H9 (cell line): ENCODE measurements at regions not wholly inside any gene's neighbourhood (a gene's known extent, or its start where the extent isn't known, plus 50 kb on each side); places are given as distances from the start of the nearest gene placed in this dataset.

Source experiments
- DNase-seq: peaks from one replicate; pipeline ENCODE4 v3.0.0-alpha.2; 2017
- H2AFZ ChIP-seq: one replicate; pipeline ENCODE4 v1.6.1; 2013; ENCODE audit warnings: mild to moderate bottlenecking, low read length, control low read depth, moderate library complexity
- H2AK5ac ChIP-seq: 2 replicates; pipeline ENCODE4 v1.6.1; 2013; ENCODE audit warnings: low read length, control low read depth, mixed read lengths; ENCODE audit not compliant: insufficient read length
- H2BK120ac ChIP-seq: one replicate; pipeline ENCODE4 v1.6.1; 2013; ENCODE audit warnings: low read depth, mild to moderate bottlenecking, low read length, control low read depth, inconsistent platforms; ENCODE audit not compliant: poor library complexity, severe bottlenecking
- H2BK12ac ChIP-seq: 2 replicates; pipeline ENCODE4 v1.6.1; 2013; ENCODE audit warnings: low read length, control low read depth, mixed read lengths, low read depth; ENCODE audit not compliant: insufficient read length
- H2BK15ac ChIP-seq: 2 replicates; pipeline ENCODE4 v1.6.1; 2013; ENCODE audit warnings: low read depth, low read length, control low read depth
- H2BK20ac ChIP-seq: one replicate; pipeline ENCODE4 v1.6.1; 2013; ENCODE audit warnings: low read depth, mild to moderate bottlenecking, low read length, control low read depth, inconsistent platforms; ENCODE audit not compliant: poor library complexity, severe bottlenecking
- H2BK5ac ChIP-seq: 2 replicates; pipeline ENCODE4 v1.6.1; 2013; ENCODE audit warnings: low read length, control low read depth, mixed read lengths; ENCODE audit not compliant: insufficient read length
- H3K14ac ChIP-seq: 2 replicates; pipeline ENCODE4 v1.6.1; 2013; ENCODE audit warnings: low read length, control low read depth; ENCODE audit not compliant: insufficient read depth
- H3K18ac ChIP-seq: 2 replicates; pipeline ENCODE4 v1.6.1; 2013; ENCODE audit warnings: low read depth, mild to moderate bottlenecking, mixed read lengths, low read length, control low read depth; ENCODE audit not compliant: insufficient read length
- H3K23ac ChIP-seq: 2 replicates; pipeline ENCODE4 v1.6.1; 2013; ENCODE audit warnings: low read length, control low read depth, mixed read lengths, low read depth; ENCODE audit not compliant: insufficient read length
- H3K23me2 ChIP-seq: 2 replicates; pipeline ENCODE4 v1.6.1; 2013; ENCODE audit warnings: low read depth, mild to moderate bottlenecking, mixed read lengths, low read length, control low read depth; ENCODE audit not compliant: insufficient read length, poor library complexity, severe bottlenecking
- H3K27ac ChIP-seq: 2 replicates; pipeline ENCODE4 v1.5.1; 2013; ENCODE audit warnings: low read length, control low read depth, mixed read lengths, low read depth; ENCODE audit not compliant: insufficient read length
- H3K27me3 ChIP-seq: 2 replicates; pipeline ENCODE4 v1.6.1; 2013; ENCODE audit warnings: low read length, control low read depth, inconsistent platforms; ENCODE audit not compliant: insufficient read depth
- H3K4ac ChIP-seq: 2 replicates; pipeline ENCODE4 v1.6.1; 2013; ENCODE audit warnings: low read depth, mild to moderate bottlenecking, control low read depth, inconsistent platforms, low read length, moderate library complexity
- H3K4me1 ChIP-seq: 2 replicates; pipeline ENCODE4 v1.6.1; 2013; ENCODE audit warnings: low read length, control low read depth, inconsistent platforms; ENCODE audit not compliant: insufficient read depth
- H3K4me2 ChIP-seq: 2 replicates; pipeline ENCODE4 v1.6.1; 2013; ENCODE audit warnings: low read length, control low read depth, mixed read lengths; ENCODE audit not compliant: insufficient read length, insufficient read depth
- H3K56ac ChIP-seq: 2 replicates; pipeline ENCODE4 v1.6.1; 2013; ENCODE audit warnings: low read depth, mild to moderate bottlenecking, mixed read lengths, low read length, control low read depth; ENCODE audit not compliant: insufficient read length
- H3K79me1 ChIP-seq: 2 replicates; pipeline ENCODE4 v1.6.1; 2013; ENCODE audit warnings: low read depth, mild to moderate bottlenecking, moderate library complexity, low read length, control low read depth, inconsistent platforms; ENCODE audit not compliant: insufficient read depth, poor library complexity, severe bottlenecking
- H3K79me2 ChIP-seq: 2 replicates; pipeline ENCODE4 v1.6.1; 2013; ENCODE audit warnings: low read length, control low read depth, inconsistent platforms; ENCODE audit not compliant: insufficient read depth
- H3K9ac ChIP-seq: 2 replicates; pipeline ENCODE4 v1.6.1; 2013; ENCODE audit warnings: low read length, control low read depth, mixed read lengths; ENCODE audit not compliant: insufficient read length; ENCODE audit errors: extremely low read depth
- H3K9me3 ChIP-seq: one replicate; pipeline ENCODE4 v1.6.1; 2013; ENCODE audit warnings: low read depth, low read length, inconsistent platforms; ENCODE audit not compliant: control insufficient read depth
- H3T11ph ChIP-seq: one replicate; pipeline ENCODE4 v1.6.1; 2013; ENCODE audit warnings: mild to moderate bottlenecking, low read length, control low read depth, inconsistent platforms
- H4K20me1 ChIP-seq: one replicate; pipeline ENCODE4 v1.6.1; 2013; ENCODE audit not compliant: control insufficient read depth, insufficient read length, insufficient read depth
- H4K5ac ChIP-seq: 2 replicates; pipeline ENCODE4 v1.6.1; 2013; ENCODE audit warnings: low read depth, mild to moderate bottlenecking, mixed read lengths, low read length, control low read depth; ENCODE audit not compliant: insufficient read length
- H4K8ac ChIP-seq: replicated peaks from 2 replicates; pipeline ENCODE4 v1.6.1; 2013; ENCODE audit warnings: low read length, control low read depth, mixed read lengths, low read depth; ENCODE audit not compliant: insufficient read length
- H4K91ac ChIP-seq: 2 replicates; pipeline ENCODE4 v1.6.1; 2013; ENCODE audit warnings: low read depth, mild to moderate bottlenecking, moderate library complexity, mixed read lengths, low read length, control low read depth; ENCODE audit not compliant: insufficient read length
- H3K27ac Mint-ChIP-seq, 3 experiments: 2 replicates in 2 of 3; 3 replicates in 1 of 3; pipeline ENCODE4 v1.8.0; 2020 to 2021; ENCODE audit warnings: mixed read lengths in 3 of 3, mild to moderate bottlenecking in 1 of 3, moderate library complexity in 1 of 3
- H3K27me3 Mint-ChIP-seq: 2 replicates; pipeline ENCODE4 v1.8.0; 2021; ENCODE audit warnings: low read depth, mild to moderate bottlenecking, moderate library complexity, mixed read lengths
- H3K36me3 Mint-ChIP-seq, 3 experiments: 2 replicates in 2 of 3; 3 replicates in 1 of 3; pipeline ENCODE4 v1.8.0; 2020 to 2021; ENCODE audit warnings: low read depth in 3 of 3, mixed read lengths in 3 of 3; ENCODE audit not compliant: insufficient read depth in 1 of 3
- H3K4me1 Mint-ChIP-seq, 2 experiments: 2 replicates each; pipeline ENCODE4 v1.8.0; 2020; ENCODE audit warnings: mixed read lengths in 2 of 2
- H3K4me3 Mint-ChIP-seq, 2 experiments: 2 replicates in 1 of 2; 3 replicates in 1 of 2; pipeline ENCODE4 v1.8.0; 2020 to 2021; ENCODE audit warnings: mild to moderate bottlenecking in 2 of 2, mixed read lengths in 2 of 2, moderate library complexity in 1 of 2
- H3K9me3 Mint-ChIP-seq, 2 experiments: 2 replicates in 1 of 2; 3 replicates in 1 of 2; pipeline ENCODE4 v1.8.0; 2020; ENCODE audit warnings: mild to moderate bottlenecking in 2 of 2, mixed read lengths in 2 of 2, moderate library complexity in 1 of 2
- WGBS: extraction: QIAGEN DNeasy Blood & Tissue Kit; methylation state at CpG from one replicate; pipeline ENCODE4 v1.1.7; 2013; ENCODE audit warnings: missing lambda C conversion rate, low lambda C conversion rate, mixed read lengths; ENCODE audit not compliant: insufficient read length; ENCODE audit errors: extremely low coverage; 5-methylcytosine and 5-hydroxymethylcytosine counted together
- TF ChIP-seq, protein P1 (sequence below): fragments of 200-600 bp; sonication (generic); conservative IDR thresholded peaks from 3 replicates; pipeline ENCODE4 v1.8.0; 2021; ENCODE audit warnings: antibody characterized with exemption, mild to moderate bottlenecking

GRCh38 chr22:49063545-49063890 lies 764.2 kb downstream of the BRD1 start:
- Histone ChIP-seq H2AK5ac (no peak overlapping the region), H2BK20ac (no peak overlapping the region), H3K4ac (no peak overlapping the region), H3K18ac (no peak overlapping the region), H3K4me1 (peaks cover 6% of the 10 kb centered on the region; the same call in 1 of the 2 replicates), H3K79me2 (no peaks in the 10 kb centered on the region), H3T11ph (no peak overlapping the region), H3K79me1 (no peaks in the 10 kb centered on the region), H2BK12ac (no peak overlapping the region), H4K91ac (no peak overlapping the region), H4K8ac (no peak overlapping the region), H2BK15ac (no peak overlapping the region), H3K27ac (no peak overlapping the region), H3K23me2 (no peaks in the 10 kb centered on the region), H2BK5ac (no peak overlapping the region), H3K4me2 (no peak overlapping the region), H3K27me3 (no peaks in the 10 kb centered on the region; the same call in 1 of the 2 replicates), H3K56ac (no peak overlapping the region), H2AFZ (no peak overlapping the region), H3K23ac (no peak overlapping the region), H3K9me3 (no peaks in the 10 kb centered on the region), H2BK120ac (no peak overlapping the region), H3K14ac (no peak overlapping the region), H4K5ac (no peak overlapping the region), H4K20me1 (no peaks in the 10 kb centered on the region), H3K9ac (no peak overlapping the region)
- H3K4me1 Mint-ChIP-seq, result peaks cover 18 to 20% of the 10 kb centered on the region in 2 experiments
- H3K27ac Mint-ChIP-seq, result peak overlapping the region in 1 of 3 experiments; percentile 18; a peak in 1 of 7 replicates
- WGBS, result no CpG with 5 or more reads among the region's 4 CpGs
- DNase-seq, result no peak
- no peaks in the 10 kb centered on the region for H3K36me3 Mint-ChIP-seq
- no peak overlapping the region for H3K4me3 Mint-ChIP-seq
- no peaks in the 10 kb centered on the region; a peak in 2 of 5 replicates for H3K9me3 Mint-ChIP-seq
- peaks cover 7% of the 10 kb centered on the region for H3K27me3 Mint-ChIP-seq
- TF ChIP-seq, protein P1, sequence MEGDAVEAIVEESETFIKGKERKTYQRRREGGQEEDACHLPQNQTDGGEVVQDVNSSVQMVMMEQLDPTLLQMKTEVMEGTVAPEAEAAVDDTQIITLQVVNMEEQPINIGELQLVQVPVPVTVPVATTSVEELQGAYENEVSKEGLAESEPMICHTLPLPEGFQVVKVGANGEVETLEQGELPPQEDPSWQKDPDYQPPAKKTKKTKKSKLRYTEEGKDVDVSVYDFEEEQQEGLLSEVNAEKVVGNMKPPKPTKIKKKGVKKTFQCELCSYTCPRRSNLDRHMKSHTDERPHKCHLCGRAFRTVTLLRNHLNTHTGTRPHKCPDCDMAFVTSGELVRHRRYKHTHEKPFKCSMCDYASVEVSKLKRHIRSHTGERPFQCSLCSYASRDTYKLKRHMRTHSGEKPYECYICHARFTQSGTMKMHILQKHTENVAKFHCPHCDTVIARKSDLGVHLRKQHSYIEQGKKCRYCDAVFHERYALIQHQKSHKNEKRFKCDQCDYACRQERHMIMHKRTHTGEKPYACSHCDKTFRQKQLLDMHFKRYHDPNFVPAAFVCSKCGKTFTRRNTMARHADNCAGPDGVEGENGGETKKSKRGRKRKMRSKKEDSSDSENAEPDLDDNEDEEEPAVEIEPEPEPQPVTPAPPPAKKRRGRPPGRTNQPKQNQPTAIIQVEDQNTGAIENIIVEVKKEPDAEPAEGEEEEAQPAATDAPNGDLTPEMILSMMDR, result no peak
